Trophoblast cell (in vitro differentiated cells and primary cell): ENCODE measurements at regions not wholly inside any gene's neighbourhood (a gene's known extent, or its start where the extent isn't known, plus 50 kb on each side); places are given as distances from the start of the nearest gene placed in this dataset.

Source experiments
- DNase-seq, 2 donors: peaks; one replicate each; pipeline ENCODE4 v3.0.0-alpha.2; 2016
- H2AFZ ChIP-seq: 2 replicates; pipeline ENCODE4 v1.6.1; 2013; ENCODE audit warnings: low read length, moderate library complexity, mild to moderate bottlenecking; ENCODE audit not compliant: insufficient read depth, poor library complexity
- H2AK5ac ChIP-seq: 2 replicates; pipeline ENCODE4 v1.6.1; 2013; ENCODE audit warnings: mild to moderate bottlenecking, low read length
- H2BK120ac ChIP-seq: 2 replicates; pipeline ENCODE4 v1.6.1; 2013; ENCODE audit warnings: low read length, mild to moderate bottlenecking, moderate library complexity; ENCODE audit not compliant: insufficient read depth, poor library complexity
- H2BK12ac ChIP-seq: 2 replicates; pipeline ENCODE4 v1.6.1; 2013; ENCODE audit warnings: mild to moderate bottlenecking, low read length, moderate library complexity
- H2BK5ac ChIP-seq: 2 replicates; pipeline ENCODE4 v1.6.1; 2013; ENCODE audit warnings: low read length, low read depth, moderate library complexity, mild to moderate bottlenecking; ENCODE audit not compliant: poor library complexity
- H3K14ac ChIP-seq: 2 replicates; pipeline ENCODE4 v1.6.1; 2013; ENCODE audit warnings: mild to moderate bottlenecking, low read length
- H3K18ac ChIP-seq: 2 replicates; pipeline ENCODE4 v1.6.1; 2013; ENCODE audit warnings: mild to moderate bottlenecking, low read length
- H3K23ac ChIP-seq: 2 replicates; pipeline ENCODE4 v1.6.1; 2013; ENCODE audit warnings: low read length
- H3K27ac ChIP-seq: 2 replicates; pipeline ENCODE4 v1.5.1; 2013; ENCODE audit warnings: low read depth, mild to moderate bottlenecking, inconsistent platforms, low read length, moderate library complexity
- H3K27me3 ChIP-seq: 2 replicates; pipeline ENCODE4 v1.6.1; 2013; ENCODE audit warnings: inconsistent platforms, mild to moderate bottlenecking, low read length, moderate library complexity; ENCODE audit not compliant: insufficient read depth
- H3K36me3 ChIP-seq, 2 experiments: 1 replicate in 1 of 2; 2 replicates in 1 of 2; pipeline ENCODE4 v1.6.1; 2013; ENCODE audit warnings: low read length in 2 of 2, mild to moderate bottlenecking in 2 of 2, moderate library complexity in 1 of 2; ENCODE audit not compliant: insufficient read depth in 2 of 2, control insufficient read depth in 1 of 2
- H3K4ac ChIP-seq: 2 replicates; pipeline ENCODE4 v1.6.1; 2013; ENCODE audit warnings: low read depth, mild to moderate bottlenecking, low read length, moderate library complexity
- H3K4me1 ChIP-seq, 2 experiments: 1 replicate in 1 of 2; 2 replicates in 1 of 2; pipeline ENCODE4 v1.6.1; 2013; ENCODE audit warnings: low read length in 2 of 2, mild to moderate bottlenecking in 2 of 2, moderate library complexity in 1 of 2; ENCODE audit not compliant: insufficient read depth in 2 of 2, control insufficient read depth in 1 of 2
- H3K4me2 ChIP-seq: 2 replicates; pipeline ENCODE4 v1.6.1; 2013; ENCODE audit warnings: inconsistent platforms, mild to moderate bottlenecking, low read length, moderate library complexity
- H3K4me3 ChIP-seq: 2 replicates; pipeline ENCODE4 v1.5.1; 2013; ENCODE audit warnings: mild to moderate bottlenecking, low read depth, low read length, inconsistent platforms
- H3K79me1 ChIP-seq: one replicate; pipeline ENCODE4 v1.6.1; 2013; ENCODE audit warnings: low read length
- H3K79me2 ChIP-seq: 2 replicates; pipeline ENCODE4 v1.6.1; 2013; ENCODE audit warnings: low read length, mild to moderate bottlenecking; ENCODE audit not compliant: control insufficient read depth, insufficient read depth, poor library complexity
- H3K9ac ChIP-seq: 2 replicates; pipeline ENCODE4 v1.6.1; 2013; ENCODE audit warnings: mild to moderate bottlenecking, low read length
- H3K9me3 ChIP-seq: 2 replicates; pipeline ENCODE4 v1.6.1; 2013; ENCODE audit warnings: low read depth, mild to moderate bottlenecking, control low read depth, inconsistent platforms, low read length; ENCODE audit not compliant: insufficient read depth
- H4K12ac ChIP-seq: 2 replicates; pipeline ENCODE4 v1.6.1; 2013; ENCODE audit warnings: low read depth, mild to moderate bottlenecking, low read length, moderate library complexity
- H4K8ac ChIP-seq: 2 replicates; pipeline ENCODE4 v1.6.1; 2013; ENCODE audit warnings: low read depth, mild to moderate bottlenecking, low read length, moderate library complexity
- H4K91ac ChIP-seq: one replicate; pipeline ENCODE4 v1.6.1; 2013; ENCODE audit warnings: low read depth, mild to moderate bottlenecking, low read length, moderate library complexity
- WGBS: extraction: QIAGEN DNeasy Blood & Tissue Kit; methylation state at CpG from one replicate; pipeline ENCODE4 v1.1.7; 2013; ENCODE audit warnings: missing lambda C conversion rate; ENCODE audit not compliant: insufficient read length, insufficient coverage; ENCODE audit errors: extremely low coverage; 5-methylcytosine and 5-hydroxymethylcytosine counted together

- Histone ChIP-seq H3K36me3 (no peaks in the 10 kb centered on the region), H3K27me3 (no peaks in the 10 kb centered on the region), H3K79me1 (no peaks in the 10 kb centered on the region), H4K91ac (no peak overlapping the region), H4K12ac (no peak overlapping the region), H2AFZ (no peak overlapping the region), H2BK120ac (no peak overlapping the region), H2AK5ac (no peak overlapping the region), H4K8ac (no peak overlapping the region), H3K18ac (no peak overlapping the region), H3K9ac (no peak overlapping the region), H3K4me2 (no peak overlapping the region), H3K4me3 (no peak overlapping the region), H2BK12ac (no peak overlapping the region), H3K4ac (no peak overlapping the region), H3K27ac (no peak overlapping the region), H3K79me2 (no peaks in the 10 kb centered on the region), H3K14ac (no peak overlapping the region), H3K23ac (no peak overlapping the region), H2BK5ac (no peak overlapping the region), H3K4me1 (no peaks in the 10 kb centered on the region), H3K9me3 (peaks cover 9% of the 10 kb centered on the region)
- no CpG with 5 or more reads among the region's 7 CpGs for WGBS
- DNase-seq: no peak
Observed at GRCh38 chr5:2393556-2393955, 357.9 kb downstream of the IRX2 start.

DNA sequence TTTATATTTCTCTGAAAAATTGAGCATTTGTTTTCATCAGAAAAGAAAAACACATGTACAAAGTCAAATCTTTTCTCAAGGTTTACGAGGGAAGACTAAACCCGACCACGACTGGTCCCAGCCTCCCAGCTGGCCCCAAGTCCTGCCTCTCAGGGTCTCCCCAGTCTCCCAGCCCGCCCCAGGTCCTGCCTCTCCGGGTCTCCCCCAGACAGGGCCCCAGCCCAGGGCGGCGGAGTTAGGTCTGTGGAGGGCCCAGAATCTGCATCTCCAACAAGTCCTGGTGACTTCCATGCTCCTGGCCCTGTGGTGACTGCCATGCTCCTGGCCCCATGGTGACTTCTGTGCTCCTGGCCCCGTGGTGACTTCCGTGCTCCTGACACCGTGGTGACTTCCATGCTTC, 359.9 kb downstream of the IRX2 start:
- no peaks in the 10 kb centered on the region for H3K79me2 ChIP-seq
- no peak overlapping the region for H3K4me2 ChIP-seq
- no peak overlapping the region for H2BK12ac ChIP-seq
- H3K9ac ChIP-seq: no peak overlapping the region
- H3K4me3 ChIP-seq: no peak overlapping the region
- no peak overlapping the region for H4K8ac ChIP-seq
- no peak overlapping the region for H2BK5ac ChIP-seq
- H3K14ac ChIP-seq: no peak overlapping the region
- H2BK120ac ChIP-seq: no peak overlapping the region
- no peak overlapping the region for H2AFZ ChIP-seq
- DNase-seq: no peak
- H3K79me1 ChIP-seq: no peaks in the 10 kb centered on the region
- H4K12ac ChIP-seq: no peak overlapping the region
- H3K4ac ChIP-seq: no peak overlapping the region
- H3K4me1 ChIP-seq: no peaks in the 10 kb centered on the region
- no peak overlapping the region for H4K91ac ChIP-seq
- H3K27ac ChIP-seq: no peak overlapping the region
- no peak overlapping the region for H3K18ac ChIP-seq
- peaks cover 7% of the 10 kb centered on the region for H3K9me3 ChIP-seq
- H3K23ac ChIP-seq: no peak overlapping the region
- no peaks in the 10 kb centered on the region for H3K36me3 ChIP-seq
- no peak overlapping the region for H2AK5ac ChIP-seq
- H3K27me3 ChIP-seq: no peaks in the 10 kb centered on the region
- no CpG with 5 or more reads among the region's 10 CpGs for WGBS

- Histone ChIP-seq H2BK12ac (no peak overlapping the region), H3K23ac (no peak overlapping the region), H4K8ac (no peak overlapping the region), H3K4ac (no peak overlapping the region), H3K27ac (no peak overlapping the region), H3K4me3 (no peak overlapping the region), H3K79me2 (no peaks in the 10 kb centered on the region), H2BK120ac (no peak overlapping the region), H3K4me1 (no peaks in the 10 kb centered on the region), H3K79me1 (no peaks in the 10 kb centered on the region), H3K9me3 (peaks cover 7% of the 10 kb centered on the region), H4K91ac (no peak overlapping the region), H3K14ac (no peak overlapping the region), H3K36me3 (no peaks in the 10 kb centered on the region), H2BK5ac (no peak overlapping the region), H3K9ac (no peak overlapping the region), H4K12ac (no peak overlapping the region), H2AK5ac (no peak overlapping the region), H3K18ac (no peak overlapping the region), H2AFZ (no peak overlapping the region), H3K4me2 (no peak overlapping the region), H3K27me3 (no peaks in the 10 kb centered on the region)
- WGBS: no CpG with 5 or more reads among the region's 10 CpGs
- DNase-seq: no peak
Observed at GRCh38 chr5:2391021-2391420, 360.5 kb downstream of the IRX2 start.

DNA sequence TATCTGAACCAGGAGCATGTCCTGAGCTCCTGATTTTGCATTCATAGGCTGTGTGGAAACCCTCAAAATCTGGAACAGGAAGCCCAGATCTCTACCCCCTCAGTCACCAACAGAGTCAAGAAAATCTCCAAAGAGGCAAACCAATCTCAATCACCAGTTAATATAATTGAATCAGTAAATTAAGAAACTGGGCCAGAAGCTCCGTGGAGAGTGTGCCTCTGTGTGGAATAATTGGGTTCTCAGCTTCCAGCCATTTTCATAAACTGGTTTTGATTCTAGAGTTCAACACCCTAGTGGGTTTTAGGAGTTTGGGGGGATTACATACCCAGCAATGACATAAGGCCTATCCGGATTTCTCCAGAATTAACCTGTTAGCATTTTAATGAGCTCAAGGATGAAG, 362.9 kb downstream of the IRX2 start:
- H4K8ac ChIP-seq: no peak overlapping the region
- no peak overlapping the region for H2BK12ac ChIP-seq
- no peak overlapping the region for H2AK5ac ChIP-seq
- H3K79me2 ChIP-seq: no peaks in the 10 kb centered on the region
- H3K18ac ChIP-seq: no peak overlapping the region
- no peak for DNase-seq
- H3K4me3 ChIP-seq: no peak overlapping the region
- no peaks in the 10 kb centered on the region for H3K27me3 ChIP-seq
- H3K27ac ChIP-seq: no peak overlapping the region
- H3K9me3 ChIP-seq: peaks cover 7% of the 10 kb centered on the region
- no peak overlapping the region for H3K23ac ChIP-seq
- no peaks in the 10 kb centered on the region for H3K79me1 ChIP-seq
- no peak overlapping the region for H3K9ac ChIP-seq
- H3K4me2 ChIP-seq: no peak overlapping the region
- no peaks in the 10 kb centered on the region for H3K36me3 ChIP-seq
- no peak overlapping the region for H2BK5ac ChIP-seq
- H2BK120ac ChIP-seq: no peak overlapping the region
- no CpG with 5 or more reads among the region's 2 CpGs for WGBS
- no peaks in the 10 kb centered on the region for H3K4me1 ChIP-seq
- H4K12ac ChIP-seq: no peak overlapping the region
- no peak overlapping the region for H4K91ac ChIP-seq
- H3K4ac ChIP-seq: no peak overlapping the region
- H3K14ac ChIP-seq: no peak overlapping the region
- H2AFZ ChIP-seq: no peak overlapping the region
